NAMALWA (cell line): ENCODE measurements at regions not wholly inside any gene's neighbourhood (a gene's known extent, or its start where the extent isn't known, plus 50 kb on each side); places are given as distances from the start of the nearest gene placed in this dataset.
"Not testable (repeated sequence)": the region's sequence is repeated elsewhere in the genome, so short reads cannot be mapped to it uniquely, and the experiment has no call there.

ENCODE experiments used
- DNase-seq: peaks from one replicate; pipeline ENCODE4 v3.0.0-alpha.2; 2015; ENCODE audit warnings: low spot score

GRCh38 chr15:21261965-21262850 is 178.1 kb downstream of the POTEB3 start:
- no peak for DNase-seq

GRCh38 chr15:21261396-21261964 is 178.8 kb downstream of the POTEB3 start:
- DNase-seq = no peak

- no peak for DNase-seq
Observed at GRCh38 chr15:21260966-21261395, 179.3 kb downstream of the POTEB3 start.

- DNase-seq = not testable (repeated sequence)
Observed at GRCh38 chr15:21258635-21259034, 181.7 kb downstream of the POTEB3 start.

- DNase-seq = not testable (repeated sequence)
Observed at GRCh38 chr15:21249508-21250019, 190.7 kb downstream of the POTEB3 start.
